GM23338 (cell line): ENCODE measurements at regions not wholly inside any gene's neighbourhood (a gene's known extent, or its start where the extent isn't known, plus 50 kb on each side); places are given as distances from the start of the nearest gene placed in this dataset.

ENCODE experiments used
- ATAC-seq: fragments of 200-7000 bp; cut with Tn5 transposase; 3 replicates; pipeline ENCODE4 v1.9.1; 2020
- DNase-seq: peaks from one replicate; pipeline ENCODE4 v3.0.0-alpha.2; 2015; ENCODE audit warnings: low spot score
- H2AFZ ChIP-seq: fragments of 200-600 bp; sonication (generic); 2 replicates; pipeline ENCODE4 v1.8.0; 2016; ENCODE audit warnings: antibody characterized with exemption, mild to moderate bottlenecking, moderate library complexity
- H3F3A ChIP-seq: fragments of 200-600 bp; sonication (generic); replicated peaks from 2 replicates; pipeline ENCODE4 v1.8.0; 2017; ENCODE audit warnings: antibody characterized with exemption, mixed run types, low read depth
- H3K27ac ChIP-seq: fragments of 200-600 bp; sonication (generic); 2 replicates; pipeline ENCODE4 v1.6.1; 2016; ENCODE audit warnings: low read depth
- H3K27me3 ChIP-seq: fragments of 200-600 bp; sonication (generic); 2 replicates; pipeline ENCODE4 v1.8.0; 2016; ENCODE audit warnings: mild to moderate bottlenecking, mixed run types, moderate library complexity; ENCODE audit not compliant: insufficient read depth
- H3K36me3 ChIP-seq: fragments of 200-600 bp; sonication (generic); 2 replicates; pipeline ENCODE4 v1.8.0; 2016; ENCODE audit warnings: mild to moderate bottlenecking; ENCODE audit not compliant: insufficient read depth
- H3K4me1 ChIP-seq: fragments of 200-600 bp; sonication (generic); 2 replicates; pipeline ENCODE4 v1.8.0; 2016; ENCODE audit warnings: mild to moderate bottlenecking, moderate library complexity; ENCODE audit not compliant: insufficient read depth
- H3K4me2 ChIP-seq: fragments of 200-600 bp; sonication (generic); 2 replicates; pipeline ENCODE4 v1.7.1; 2017; ENCODE audit warnings: mixed run types
- H3K4me3 ChIP-seq: fragments of 200-600 bp; sonication (generic); 2 replicates; pipeline ENCODE4 v1.6.1; 2016; ENCODE audit warnings: mixed run types
- H3K79me2 ChIP-seq: fragments of 200-600 bp; sonication (generic); replicated peaks from 2 replicates; pipeline ENCODE4 v1.8.0; 2017; ENCODE audit warnings: mild to moderate bottlenecking; ENCODE audit not compliant: insufficient read depth
- H3K9me2 ChIP-seq: fragments of 200-600 bp; sonication (generic); 2 replicates; pipeline ENCODE4 v1.8.0; 2017; ENCODE audit not compliant: insufficient read depth
- H4K20me1 ChIP-seq: fragments of 200-600 bp; sonication (generic); replicated peaks from 2 replicates; pipeline ENCODE4 v1.8.0; 2017; ENCODE audit warnings: mild to moderate bottlenecking; ENCODE audit not compliant: insufficient read depth
- H3K27ac Mint-ChIP-seq: 2 replicates; pipeline ENCODE4 v1.8.0; 2020; ENCODE audit warnings: inconsistent platforms, mild to moderate bottlenecking, moderate library complexity, mixed read lengths
- H3K27me3 Mint-ChIP-seq: 3 replicates; pipeline ENCODE4 v1.8.0; 2022; ENCODE audit warnings: low read depth, mild to moderate bottlenecking, moderate library complexity, mixed read lengths, inconsistent platforms; ENCODE audit not compliant: insufficient read depth, poor library complexity
- H3K36me3 Mint-ChIP-seq: 3 replicates; pipeline ENCODE4 v1.8.0; 2021; ENCODE audit warnings: low read depth, mild to moderate bottlenecking, inconsistent platforms, moderate library complexity, mixed read lengths
- H3K4me1 Mint-ChIP-seq: 3 replicates; pipeline ENCODE4 v1.8.0; 2020; ENCODE audit warnings: mild to moderate bottlenecking, inconsistent platforms, mixed read lengths
- H3K4me3 Mint-ChIP-seq: 3 replicates; pipeline ENCODE4 v1.8.0; 2021; ENCODE audit warnings: moderate library complexity, mild to moderate bottlenecking, inconsistent platforms, mixed read lengths
- H3K9me3 Mint-ChIP-seq: 3 replicates; pipeline ENCODE4 v1.8.0; 2020; ENCODE audit warnings: moderate library complexity, mild to moderate bottlenecking, inconsistent platforms, mixed read lengths
- CREB1 ChIP-seq: fragments of 250-450 bp; sonication (Bioruptor Pico); IDR thresholded peaks from 2 replicates; pipeline ENCODE4 v1.5.0; 2020; ENCODE audit warnings: low read depth, mild to moderate bottlenecking, moderate library complexity
- EZH2 ChIP-seq: fragments of 200-600 bp; sonication (generic); IDR thresholded peaks from one replicate; pipeline ENCODE4 v1.8.0; 2017; ENCODE audit warnings: antibody characterized with exemption, mild to moderate bottlenecking, low read depth; ENCODE audit not compliant: unreplicated experiment
- EZH2phosphoT487 ChIP-seq: fragments of 200-600 bp; sonication (generic); IDR thresholded peaks from one replicate; pipeline ENCODE4 v1.8.1; 2018; ENCODE audit warnings: antibody characterized with exemption; ENCODE audit not compliant: unreplicated experiment
- JUNB ChIP-seq: IDR thresholded peaks from one replicate; pipeline ENCODE4 v1.6.1; 2016; ENCODE audit warnings: antibody characterized with exemption; ENCODE audit not compliant: unreplicated experiment
- NANOG ChIP-seq: IDR thresholded peaks from 2 replicates; pipeline ENCODE4 v1.6.1; 2016; ENCODE audit warnings: antibody characterized with exemption, borderline replicate concordance
- POLR2AphosphoS5 ChIP-seq: IDR thresholded peaks from 2 replicates; pipeline ENCODE4 v1.6.1; 2016; ENCODE audit warnings: antibody characterized with exemption, low read depth
- REST ChIP-seq: IDR thresholded peaks from one replicate; pipeline ENCODE4 v1.6.1; 2018; ENCODE audit warnings: antibody characterized with exemption; ENCODE audit not compliant: unreplicated experiment
- STAT1 ChIP-seq: IDR thresholded peaks from one replicate; pipeline ENCODE4 v1.6.1; 2016; ENCODE audit warnings: antibody characterized with exemption; ENCODE audit not compliant: unreplicated experiment
- ZNF114 ChIP-seq: fragments of 250-450 bp; sonication (Bioruptor Pico); IDR thresholded peaks from 2 replicates; pipeline ENCODE4 v1.5.0; 2020; ENCODE audit warnings: mild to moderate bottlenecking, moderate library complexity
- ZNF462 ChIP-seq: fragments of 250-450 bp; sonication (Bioruptor Pico); IDR thresholded peaks from 2 replicates; pipeline ENCODE4 v1.5.0; 2020; ENCODE audit warnings: mild to moderate bottlenecking, moderate library complexity

GRCh38 chr4:45368832-45369231 is 642.5 kb upstream of the GNPDA2 start:
- H2AFZ ChIP-seq, result no peak overlapping the region
- no peaks in the 10 kb centered on the region for H4K20me1 ChIP-seq
- H3K36me3 ChIP-seq, result no peaks in the 10 kb centered on the region
- H3K79me2 ChIP-seq, result no peaks in the 10 kb centered on the region
- H3K36me3 Mint-ChIP-seq, result no peaks in the 10 kb centered on the region
- ATAC-seq, result no peak
- no peak overlapping the region for H3K27ac ChIP-seq
- no peaks in the 10 kb centered on the region for H3K4me1 Mint-ChIP-seq
- no peak overlapping the region for H3K27ac Mint-ChIP-seq
- H3K4me1 ChIP-seq, result no peaks in the 10 kb centered on the region
- H3K4me3 ChIP-seq, result no peak overlapping the region
- H3K27me3 ChIP-seq, result no peaks in the 10 kb centered on the region
- no peak overlapping the region for H3K4me2 ChIP-seq
- no peak for DNase-seq
- TF ChIP-seq STAT1 (no peak), CREB1 (CRISPR knock-in tag) (no peak), EZH2phosphoT487 (no peak), POLR2AphosphoS5 (no peak), JUNB (no peak), ZNF114 (no peak), ZNF462 (CRISPR knock-in tag) (no peak), NANOG (no peak), REST (no peak), EZH2 (no peak)
- no peaks in the 10 kb centered on the region for H3F3A ChIP-seq
- H3K4me3 Mint-ChIP-seq, result no peak overlapping the region
- 0 out of 2 replicates have a peak, but pooled peaks cover 4% of the 10 kb centered on the region for H3K9me2 ChIP-seq
- peaks cover 6% of the 10 kb centered on the region for H3K27me3 Mint-ChIP-seq
- peaks cover 61% of the 10 kb centered on the region for H3K9me3 Mint-ChIP-seq
